Right lobe of liver (tissue), 6 donors: ENCODE measurements at regions not wholly inside any gene's neighbourhood (a gene's known extent, or its start where the extent isn't known, plus 50 kb on each side); places are given as distances from the start of the nearest gene placed in this dataset.

ENCODE experiments used
- ATAC-seq, 4 donors: fragments of 200-7000 bp; cut with Tn5 transposase; one replicate each; pipeline ENCODE4 v1.9.1; 2020; ENCODE audit warnings: mild to moderate bottlenecking in 4 of 4, moderate library complexity in 4 of 4
- DNase-seq, 3 donors: peaks; one replicate each; pipeline ENCODE4 v3.0.0-alpha.2; 2020
- H3K27ac ChIP-seq, 3 donors: fragments of 200-600 bp; one replicate each; pipeline ENCODE4 v1.8.0; 2022
- H3K27me3 ChIP-seq, 2 donors: fragments of 200-600 bp; one replicate each; pipeline ENCODE4 v1.8.0; 2022
- H3K36me3 ChIP-seq, 4 donors: fragments of 200-600 bp; sonication (generic) in 1 of 4; one replicate each; pipeline versions ENCODE4 v1.5.1 to v1.8.0; 2017 to 2022; ENCODE audit warnings: control low read depth in 1 of 4
- H3K4me1 ChIP-seq, 4 donors: fragments of 200-600 bp; sonication (generic) in 1 of 4; one replicate each; pipeline versions ENCODE4 v1.5.1 to v1.8.0; 2017 to 2022; ENCODE audit warnings: control low read depth in 1 of 4
- H3K4me3 ChIP-seq, 3 donors: fragments of 200-600 bp; one replicate each; pipeline ENCODE4 v1.8.0; 2022
- H3K9me3 ChIP-seq, 4 donors: fragments of 200-600 bp; sonication (generic) in 1 of 4; one replicate each; pipeline versions ENCODE4 v1.5.1 to v1.8.0; 2017 to 2022; ENCODE audit warnings: control low read depth in 1 of 4
- POLR2A ChIP-seq: fragments of 450-650 bp; IDR thresholded peaks from one replicate; pipeline ENCODE4 v1.6.1; 2017; ENCODE audit warnings: antibody characterized with exemption, mild to moderate bottlenecking
- WGBS: methylation state at CpG from one replicate; pipeline ENCODE4 v1.1.6; 2018; ENCODE audit warnings: low coverage, low lambda C conversion rate; ENCODE audit not compliant: insufficient coverage; ENCODE audit errors: missing lambda C conversion rate; 5-methylcytosine and 5-hydroxymethylcytosine counted together
- intact Hi-C, 2 donors: fragments of 100-400 bp; cut with DNase I; formaldehyde crosslinking; loops; one replicate each; pipeline versions ENCODE4 v1.11.2 to v1.14.1; 2022
- TF ChIP-seq, protein P1 (sequence below), 4 donors: fragments of 200-600 bp in 3 of 4; fragments of 450-650 bp in 1 of 4; IDR thresholded peaks; one replicate each; pipeline versions ENCODE4 v1.5.1 to v1.8.0; 2016 to 2022; ENCODE audit warnings: antibody characterized with exemption in 4 of 4, mild to moderate bottlenecking in 2 of 4
- donor health status: DM: no; HTN: yes; CAD: no.
- donor health status: DM: no; HTN: no; CAD: no.
- donor health status: DM: no; HTN: no; CAD: no.
- donor health status: DM: no; HTN: yes; CAD: no.
- donor health status: DM: no; HTN: yes; CAD: no.

GRCh38 chr1:111565079-111565478 is 54.5 kb upstream of the RAP1A start:
- ATAC-seq (no peak), DNase-seq (no peak)
- Histone ChIP-seq H3K27me3 (no peaks in the 10 kb centered on the region), H3K4me1 (peaks cover 0 to 39% (median 5%) of the 10 kb centered on the region in 4 donors), H3K4me3 (no peak overlapping the region), H3K9me3 (no peaks in the 10 kb centered on the region), H3K27ac (no peak overlapping the region), H3K36me3 (no peaks in the 10 kb centered on the region)
- 89% methylated on average over 2 of the region's 2 CpGs for WGBS
- TF ChIP-seq, protein P1, sequence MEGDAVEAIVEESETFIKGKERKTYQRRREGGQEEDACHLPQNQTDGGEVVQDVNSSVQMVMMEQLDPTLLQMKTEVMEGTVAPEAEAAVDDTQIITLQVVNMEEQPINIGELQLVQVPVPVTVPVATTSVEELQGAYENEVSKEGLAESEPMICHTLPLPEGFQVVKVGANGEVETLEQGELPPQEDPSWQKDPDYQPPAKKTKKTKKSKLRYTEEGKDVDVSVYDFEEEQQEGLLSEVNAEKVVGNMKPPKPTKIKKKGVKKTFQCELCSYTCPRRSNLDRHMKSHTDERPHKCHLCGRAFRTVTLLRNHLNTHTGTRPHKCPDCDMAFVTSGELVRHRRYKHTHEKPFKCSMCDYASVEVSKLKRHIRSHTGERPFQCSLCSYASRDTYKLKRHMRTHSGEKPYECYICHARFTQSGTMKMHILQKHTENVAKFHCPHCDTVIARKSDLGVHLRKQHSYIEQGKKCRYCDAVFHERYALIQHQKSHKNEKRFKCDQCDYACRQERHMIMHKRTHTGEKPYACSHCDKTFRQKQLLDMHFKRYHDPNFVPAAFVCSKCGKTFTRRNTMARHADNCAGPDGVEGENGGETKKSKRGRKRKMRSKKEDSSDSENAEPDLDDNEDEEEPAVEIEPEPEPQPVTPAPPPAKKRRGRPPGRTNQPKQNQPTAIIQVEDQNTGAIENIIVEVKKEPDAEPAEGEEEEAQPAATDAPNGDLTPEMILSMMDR (IDR thresholded peaks at IDR 0.05), result no peak
- no peak for TF ChIP-seq POLR2A
- intact Hi-C loops, result no loop called here

GRCh38 chr1:111565968-111566367 is 53.6 kb upstream of the RAP1A start:
- ATAC-seq, result peak; percentile 44 to 68 (median 58)
- DNase-seq, result peak in 1 of 3 donors; percentile 57

DNA sequence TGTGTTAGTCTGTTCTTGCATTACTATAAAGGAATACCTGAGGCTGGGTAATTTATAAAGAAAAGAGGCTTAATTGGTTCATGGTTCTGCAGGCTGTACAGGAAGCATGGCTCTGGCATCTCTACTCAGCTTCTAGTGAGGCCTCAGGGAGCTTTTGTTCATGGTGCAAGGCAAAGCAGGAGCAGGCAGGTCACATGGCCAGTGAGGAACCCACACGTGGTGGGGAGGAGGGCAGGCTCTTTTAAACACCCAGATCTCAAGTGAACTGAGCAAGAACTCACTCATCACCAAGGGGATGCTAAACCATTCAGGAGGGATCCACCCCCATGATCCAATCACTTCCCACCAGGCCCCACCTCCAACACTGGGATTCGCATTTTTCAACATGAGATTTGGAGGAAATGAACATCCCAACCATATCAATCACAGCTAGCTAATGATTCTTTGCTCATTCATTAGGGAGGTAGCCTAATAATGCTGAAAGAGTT is 51.4 kb upstream of the RAP1A start:
- 86% methylated on average over 1 of the region's 2 CpGs for WGBS
- Histone ChIP-seq H3K9me3 (no peaks in the 10 kb centered on the region), H3K27me3 (no peaks in the 10 kb centered on the region), H3K4me3 (no peak overlapping the region), H3K36me3 (no peaks in the 10 kb centered on the region), H3K4me1 (peaks cover 0 to 31% (median 5%) of the 10 kb centered on the region in 4 donors), H3K27ac (no peak overlapping the region)
- ATAC-seq, result no peak
- no peak for DNase-seq
- intact Hi-C loops, result no loop called here
- TF ChIP-seq, protein P1 (IDR thresholded peaks at IDR 0.05), result no peak
- TF ChIP-seq POLR2A, result no peak

More at GRCh38 chr1:111565968-111566367, 53.6 kb upstream of the RAP1A start:
- TF ChIP-seq, protein P1 (IDR thresholded peaks at IDR 0.05), result no peak
- no peak for TF ChIP-seq POLR2A
- intact Hi-C loops, result no loop called here
- Histone ChIP-seq H3K4me3 (no peak overlapping the region), H3K4me1 (peaks cover 0 to 37% (median 2%) of the 10 kb centered on the region in 4 donors), H3K36me3 (no peaks in the 10 kb centered on the region), H3K9me3 (no peaks in the 10 kb centered on the region), H3K27me3 (no peaks in the 10 kb centered on the region), H3K27ac (no peak overlapping the region)
- 19% methylated on average over 5 of the region's 5 CpGs for WGBS
